Peyer's patch (tissue), 4 donors: ENCODE measurements at regions not wholly inside any gene's neighbourhood (a gene's known extent, or its start where the extent isn't known, plus 50 kb on each side); places are given as distances from the start of the nearest gene placed in this dataset.

Experiments used
- DNase-seq, 3 donors: peaks; one replicate each; pipeline ENCODE4 v3.0.0-alpha.2; 2017 to 2019
- H3K27ac ChIP-seq, 4 donors: fragments of 200-600 bp; sonication (generic); one replicate each; pipeline ENCODE4 v1.5.1; 2016 to 2019
- H3K27me3 ChIP-seq, 2 donors: fragments of 200-600 bp; sonication (generic); one replicate each; pipeline ENCODE4 v1.5.1; 2019
- H3K36me3 ChIP-seq, 3 donors: fragments of 200-600 bp; sonication (generic); one replicate each; pipeline ENCODE4 v1.5.1; 2016 to 2019
- H3K4me1 ChIP-seq, 4 donors: fragments of 200-600 bp; sonication (generic); one replicate each; pipeline ENCODE4 v1.5.1; 2016 to 2019
- H3K4me3 ChIP-seq, 4 donors: fragments of 200-600 bp; sonication (generic); 1 replicate in 3 of 4; 2 replicates in 1 of 4; pipeline ENCODE4 v1.5.1; 2016 to 2019; ENCODE audit warnings: mild to moderate bottlenecking in 1 of 4
- H3K9me3 ChIP-seq, 4 donors: fragments of 200-600 bp; sonication (generic); one replicate each; pipeline ENCODE4 v1.5.1; 2016 to 2019; ENCODE audit warnings: mild to moderate bottlenecking in 1 of 4
- CTCF ChIP-seq, 6 experiments: fragments of 450-650 bp in 4 of 6; fragments of 200-600 bp in 2 of 6; sonication (generic) in 1 of 6; IDR thresholded peaks; one replicate each; pipeline ENCODE4 v1.5.1; 2017 to 2019; ENCODE audit warnings: antibody characterized with exemption in 6 of 6, mild to moderate bottlenecking in 3 of 6, moderate library complexity in 1 of 6
- POLR2A ChIP-seq, 2 donors: fragments of 450-650 bp; IDR thresholded peaks; one replicate each; pipeline ENCODE4 v1.5.1; 2017; ENCODE audit warnings: antibody characterized with exemption in 2 of 2, mild to moderate bottlenecking in 2 of 2, moderate library complexity in 2 of 2

GRCh38 chr18:2108591-2108990 is 462.7 kb downstream of the METTL4 start:
- Histone ChIP-seq H3K4me1 (no peaks in the 10 kb centered on the region), H3K9me3 (no peaks in the 10 kb centered on the region), H3K27ac (no peak overlapping the region), H3K4me3 (no peak overlapping the region), H3K36me3 (no peaks in the 10 kb centered on the region), H3K27me3 (no peaks in the 10 kb centered on the region)
- DNase-seq: no peak
- TF ChIP-seq POLR2A (IDR thresholded peaks at IDR 0.05) (no peak), CTCF (IDR thresholded peaks at IDR 0.05) (no peak)

DNA sequence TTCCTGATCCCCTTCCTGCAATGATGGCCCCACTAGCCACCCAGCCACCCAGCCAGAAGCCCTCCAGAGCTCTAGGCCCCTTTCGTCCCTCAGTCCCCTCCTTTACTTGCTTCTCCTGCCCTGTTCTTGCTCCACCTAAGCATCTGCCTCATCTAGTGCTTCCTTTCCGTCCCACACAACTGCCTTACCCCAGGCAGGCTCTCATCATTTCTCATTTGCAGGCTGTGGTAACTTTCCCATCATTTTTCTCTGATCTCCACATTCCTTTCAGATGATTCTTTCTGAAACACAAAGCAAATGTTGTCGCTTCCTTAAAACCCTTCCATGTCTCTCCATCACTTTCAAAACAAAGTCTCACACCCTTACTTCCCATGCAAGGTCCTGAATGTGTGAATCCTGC is 459.8 kb downstream of the METTL4 start:
- TF ChIP-seq CTCF (IDR thresholded peaks at IDR 0.05): no peak
- no peak for TF ChIP-seq POLR2A (IDR thresholded peaks at IDR 0.05)
- DNase-seq: no peak
- no peak overlapping the region for H3K27ac ChIP-seq

GRCh38 chr18:2112435-2113045 is 458.8 kb downstream of the METTL4 start:
- DNase-seq: no peak
- no peaks in the 10 kb centered on the region for H3K9me3 ChIP-seq
- no peaks in the 10 kb centered on the region for H3K36me3 ChIP-seq
- H3K27ac ChIP-seq: no peak overlapping the region
- TF ChIP-seq CTCF (IDR thresholded peaks at IDR 0.05) (no peak), POLR2A (IDR thresholded peaks at IDR 0.05) (no peak)
- H3K4me1 ChIP-seq: no peaks in the 10 kb centered on the region
- H3K27me3 ChIP-seq: no peaks in the 10 kb centered on the region
- H3K4me3 ChIP-seq: no peak overlapping the region

More for the DNA sequence above, 459.8 kb downstream of the METTL4 start:
- no peaks in the 10 kb centered on the region for H3K36me3 ChIP-seq
- no peaks in the 10 kb centered on the region for H3K4me1 ChIP-seq
- H3K4me3 ChIP-seq: no peak overlapping the region
- H3K27me3 ChIP-seq: no peaks in the 10 kb centered on the region
- H3K9me3 ChIP-seq: no peaks in the 10 kb centered on the region

- Histone ChIP-seq H3K27me3 (no peaks in the 10 kb centered on the region), H3K4me1 (no peaks in the 10 kb centered on the region), H3K9me3 (no peaks in the 10 kb centered on the region), H3K4me3 (no peak overlapping the region), H3K27ac (no peak overlapping the region), H3K36me3 (no peaks in the 10 kb centered on the region)
- no peak for DNase-seq
- no peak for TF ChIP-seq POLR2A (IDR thresholded peaks at IDR 0.05)
- no peak for TF ChIP-seq CTCF (IDR thresholded peaks at IDR 0.05)
These were observed 457.0 kb downstream of the METTL4 start for GRCh38 chr18:2114289-2114688.

DNA sequence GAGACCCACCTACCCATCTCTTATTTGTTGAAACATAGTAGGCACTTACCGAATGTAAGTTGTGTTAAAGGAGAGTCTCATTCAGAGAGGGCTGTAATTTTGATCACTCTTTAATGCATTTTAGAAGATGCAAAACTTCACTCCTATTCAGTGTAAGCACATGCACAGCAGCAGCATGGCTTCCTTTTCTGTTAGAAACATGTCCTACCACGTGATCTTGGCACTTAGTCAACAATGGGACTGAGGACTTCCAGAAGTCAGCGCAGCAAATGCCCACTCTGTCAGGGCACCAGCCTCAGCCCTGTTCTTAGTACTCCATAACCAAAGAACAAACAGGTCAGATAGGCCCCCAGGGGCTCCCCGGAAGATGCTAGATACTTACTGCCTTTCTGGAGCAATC is 456.5 kb downstream of the METTL4 start:
- no peaks in the 10 kb centered on the region for H3K27me3 ChIP-seq
- no peaks in the 10 kb centered on the region for H3K36me3 ChIP-seq
- H3K9me3 ChIP-seq: no peaks in the 10 kb centered on the region
- no peaks in the 10 kb centered on the region for H3K4me1 ChIP-seq
- no peak overlapping the region for H3K4me3 ChIP-seq
- TF ChIP-seq POLR2A (IDR thresholded peaks at IDR 0.05) (no peak), CTCF (IDR thresholded peaks at IDR 0.05) (no peak)
- no peak for DNase-seq
- H3K27ac ChIP-seq: no peak overlapping the region

DNA sequence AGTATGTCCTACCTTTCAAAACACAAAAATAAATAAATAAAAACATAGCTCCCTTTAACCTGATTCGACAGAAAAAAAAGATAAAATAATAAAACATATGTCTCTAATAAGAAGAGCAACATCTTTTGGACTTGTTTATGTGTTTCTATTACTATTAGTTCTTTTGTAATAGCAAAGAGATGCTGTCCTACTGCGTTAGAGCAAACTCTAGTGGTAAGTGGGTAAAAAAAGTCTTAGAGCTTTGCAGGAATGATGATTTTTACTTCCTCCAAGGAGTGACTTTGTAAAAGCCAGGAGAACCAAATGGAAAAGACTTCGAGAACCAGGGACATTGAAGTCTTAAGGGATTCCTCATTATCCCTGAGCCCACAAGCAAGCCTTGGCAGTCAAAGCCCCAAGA is 450.1 kb downstream of the METTL4 start:
- no peaks in the 10 kb centered on the region for H3K36me3 ChIP-seq
- no peaks in the 10 kb centered on the region for H3K27me3 ChIP-seq
- H3K4me1 ChIP-seq: no peaks in the 10 kb centered on the region
- DNase-seq: no peak
- no peak for TF ChIP-seq CTCF (IDR thresholded peaks at IDR 0.05)
- TF ChIP-seq POLR2A (IDR thresholded peaks at IDR 0.05): no peak
- no peaks in the 10 kb centered on the region for H3K9me3 ChIP-seq
- H3K4me3 ChIP-seq: no peak overlapping the region
- H3K27ac ChIP-seq: no peak overlapping the region
